ENCODE measurements at regions not wholly inside any gene's neighbourhood (a gene's known extent, or its start where the extent isn't known, plus 50 kb on each side); places are given as distances from the start of the nearest gene placed in this dataset.
A peak's percentile ranks its signal among the peaks of the same experiment; 100 is the strongest.
"Not testable (repeated sequence)": the region's sequence is repeated elsewhere in the genome, so short reads cannot be mapped to it uniquely, and the experiment has no call there.

DNA sequence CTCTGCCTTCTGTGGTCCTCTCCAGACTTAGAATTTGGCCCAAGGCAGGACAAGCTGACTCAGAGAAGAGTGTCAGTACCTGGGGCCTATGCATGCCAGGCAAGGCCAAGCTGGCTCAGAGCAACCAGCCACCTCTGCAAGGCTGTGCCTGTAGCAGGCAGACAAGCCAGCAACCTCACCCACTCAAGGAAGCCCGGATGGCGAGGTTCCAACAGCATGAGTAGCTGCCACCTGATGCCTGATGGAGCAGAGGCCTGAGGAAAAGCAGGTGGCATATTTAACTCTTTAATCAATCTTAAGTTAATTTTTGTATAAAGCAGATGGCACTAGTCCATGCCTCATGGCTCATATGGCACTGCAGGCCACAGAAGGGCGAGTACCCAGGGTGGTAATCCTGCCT is 3595.8 kb upstream of the OR11H1 start:
- peaks cover 24% of the 10 kb centered on the region for H3K9me3 ChIP-seq
- H3K4me3 ChIP-seq; ATAC-seq; H3K36me3 ChIP-seq (ENCODE audit: low read depth); H3K4me1 ChIP-seq (ENCODE audit: low read depth); intact Hi-C loops (cut with DNase I, micrococcal nuclease): not testable (repeated sequence)
- peak in 1 of 3 donors; percentile 24 for DNase-seq

DNA sequence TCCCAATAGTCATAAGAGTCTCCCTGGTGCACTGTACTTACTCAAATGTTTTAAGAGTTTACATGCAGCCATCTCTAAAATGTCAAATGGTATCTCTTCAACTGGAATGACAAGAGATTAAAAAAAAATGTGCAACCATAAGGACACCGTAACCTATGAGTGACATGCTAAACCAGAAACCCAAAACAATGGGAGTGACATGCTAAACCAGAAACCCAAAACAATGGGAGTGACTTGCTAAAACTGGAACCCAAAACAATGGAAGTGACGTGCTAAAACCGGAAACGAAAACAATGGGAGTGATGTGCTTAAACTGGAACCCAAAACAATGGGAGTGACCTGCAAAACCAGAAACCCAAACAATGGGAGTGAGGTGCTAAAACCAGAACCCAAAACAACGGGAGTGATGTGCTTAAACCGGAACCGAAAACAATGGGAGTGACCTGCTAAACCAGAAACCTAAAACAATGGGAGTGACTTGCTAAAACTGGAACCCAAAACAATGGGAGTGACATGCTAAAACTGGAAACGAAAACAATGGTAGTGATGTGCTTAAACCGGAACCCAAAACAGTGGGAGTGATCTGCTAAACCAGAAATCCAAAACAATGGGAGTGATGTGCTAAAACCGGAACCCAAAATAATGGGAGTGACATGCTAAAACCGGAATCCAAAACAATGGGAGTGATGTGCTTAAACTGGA is 3559.9 kb upstream of the OR11H1 start:
- H3K4me1 ChIP-seq (ENCODE audit: low read depth); H3K4me3 ChIP-seq; ATAC-seq; intact Hi-C loops (cut with DNase I, micrococcal nuclease); DNase-seq; H3K36me3 ChIP-seq (ENCODE audit: low read depth): not testable (repeated sequence)
- peaks cover 15% of the 10 kb centered on the region for H3K9me3 ChIP-seq

DNA sequence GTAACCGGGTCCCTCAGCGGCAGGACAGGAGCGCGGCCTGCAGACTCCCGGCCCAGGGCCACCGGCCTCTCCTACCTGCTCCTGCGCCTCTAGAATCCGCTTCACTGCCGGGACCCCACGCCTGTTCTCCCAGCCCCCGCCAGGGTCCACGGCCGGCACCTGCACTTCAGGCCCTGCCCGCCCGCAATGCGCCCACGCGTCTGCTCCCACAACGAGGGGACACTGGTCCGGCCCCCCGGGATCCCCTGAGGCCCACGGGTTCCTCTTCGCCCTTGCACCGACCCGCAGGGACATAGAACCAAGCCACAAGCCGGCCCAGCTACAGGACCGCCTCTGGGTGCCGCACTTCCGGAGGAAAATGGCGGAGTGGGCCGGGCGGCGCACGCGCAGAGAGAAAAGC is 3554.1 kb upstream of the OR11H1 start:
- H3K4me1 ChIP-seq (ENCODE audit: low read depth); intact Hi-C loops (cut with DNase I, micrococcal nuclease); DNase-seq; ATAC-seq; H3K36me3 ChIP-seq (ENCODE audit: low read depth); H3K4me3 ChIP-seq: not testable (repeated sequence)
- H3K9me3 ChIP-seq: peaks cover 20% of the 10 kb centered on the region

All from mucosa of descending colon (tissue), 3 donors.